CD14-positive monocyte (primary cell): ENCODE measurements at regions not wholly inside any gene's neighbourhood (a gene's known extent, or its start where the extent isn't known, plus 50 kb on each side); places are given as distances from the start of the nearest gene placed in this dataset.

Source experiments
- DNase-seq, 3 donors: peaks; one replicate each; pipeline ENCODE4 v3.0.0-alpha.2; 2011 to 2022
- H2AFZ ChIP-seq: 2 replicates; pipeline ENCODE4 v1.6.0; 2012; ENCODE audit warnings: mild to moderate bottlenecking, low read depth, low read length, inconsistent platforms; ENCODE audit not compliant: insufficient read depth, poor library complexity, severe bottlenecking
- H3K27ac ChIP-seq, 2 donors: 1 replicate in 1 of 2; 2 replicates in 1 of 2; pipeline ENCODE4 v1.5.1; 2012 to 2013; ENCODE audit warnings: low read length in 2 of 2, control low read depth in 1 of 2, inconsistent platforms in 1 of 2, low read depth in 1 of 2, mild to moderate bottlenecking in 1 of 2
- H3K27me3 ChIP-seq, 2 donors: one replicate each; pipeline versions ENCODE4 v1.6.0 to v1.6.1; 2011 to 2013; ENCODE audit warnings: low read length in 2 of 2; ENCODE audit not compliant: control insufficient read depth in 2 of 2, insufficient read depth in 2 of 2
- H3K36me3 ChIP-seq, 2 donors: replicated peaks in 1 of 2; 1 replicate in 1 of 2; 2 replicates in 1 of 2; pipeline versions ENCODE4 v1.5.1 to v1.6.1; 2012 to 2013; ENCODE audit warnings: low read length in 2 of 2, control low read depth in 1 of 2, inconsistent platforms in 1 of 2, mild to moderate bottlenecking in 1 of 2; ENCODE audit not compliant: insufficient read depth in 2 of 2, control insufficient read depth in 1 of 2
- H3K4me1 ChIP-seq, 2 donors: 1 replicate in 1 of 2; 2 replicates in 1 of 2; pipeline versions ENCODE4 v1.5.1 to v1.6.1; 2012 to 2013; ENCODE audit warnings: low read length in 2 of 2, control low read depth in 1 of 2, inconsistent platforms in 1 of 2, mild to moderate bottlenecking in 1 of 2, moderate library complexity in 1 of 2; ENCODE audit not compliant: insufficient read depth in 2 of 2, control insufficient read depth in 1 of 2
- H3K4me2 ChIP-seq: replicated peaks from 2 replicates; pipeline ENCODE3; 2012; ENCODE audit warnings: low read length, moderate library complexity, mild to moderate bottlenecking; ENCODE audit not compliant: poor library complexity, severe bottlenecking; ENCODE audit errors: extremely low read depth
- H3K4me3 ChIP-seq, 3 experiments: fragments of 200-600 bp in 1 of 3; sonication (generic) in 1 of 3; replicated peaks in 1 of 3; 1 replicate in 2 of 3; 2 replicates in 1 of 3; pipeline ENCODE4 v1.5.1; 2011 to 2013; ENCODE audit warnings: low read length in 3 of 3, mild to moderate bottlenecking in 3 of 3, control low read depth in 2 of 3, low read depth in 2 of 3, inconsistent platforms in 1 of 3, moderate library complexity in 1 of 3
- H3K79me2 ChIP-seq: 2 replicates; pipeline ENCODE4 v1.6.0; 2012; ENCODE audit warnings: mild to moderate bottlenecking, control low read depth, inconsistent platforms, low read length, moderate library complexity; ENCODE audit not compliant: insufficient read depth
- H3K9ac ChIP-seq: 2 replicates; pipeline ENCODE4 v1.6.0; 2017; ENCODE audit warnings: low read length, mild to moderate bottlenecking; ENCODE audit not compliant: insufficient read depth, poor library complexity, severe bottlenecking
- H3K9me3 ChIP-seq, 2 donors: replicated peaks in 1 of 2; 1 replicate in 1 of 2; 2 replicates in 1 of 2; pipeline versions ENCODE4 v1.5.1 to v1.6.1; 2012 to 2013; ENCODE audit warnings: low read length in 2 of 2, control low read depth in 1 of 2; ENCODE audit not compliant: control insufficient read depth in 1 of 2, insufficient read depth in 1 of 2
- H4K20me1 ChIP-seq: 2 replicates; pipeline ENCODE4 v1.6.0; 2012; ENCODE audit warnings: mild to moderate bottlenecking, low read length, control low read depth, moderate library complexity; ENCODE audit not compliant: insufficient read depth
- H3K27ac Mint-ChIP-seq, 7 donors: one replicate each; pipeline ENCODE4 v1.8.0; 2020; ENCODE audit warnings: mild to moderate bottlenecking in 7 of 7, mixed read lengths in 7 of 7, moderate library complexity in 6 of 7, inconsistent platforms in 2 of 7
- H3K27me3 Mint-ChIP-seq, 3 donors: one replicate each; pipeline ENCODE4 v1.8.0; 2021 to 2022; ENCODE audit warnings: low read depth in 3 of 3, mild to moderate bottlenecking in 3 of 3, mixed read lengths in 3 of 3, moderate library complexity in 3 of 3, inconsistent platforms in 1 of 3
- H3K36me3 Mint-ChIP-seq, 2 donors: one replicate each; pipeline ENCODE4 v1.8.0; 2020; ENCODE audit warnings: mixed read lengths in 2 of 2, inconsistent platforms in 1 of 2, mild to moderate bottlenecking in 1 of 2
- H3K4me1 Mint-ChIP-seq: one replicate; pipeline ENCODE4 v1.8.0; 2020; ENCODE audit warnings: mild to moderate bottlenecking, mixed read lengths
- H3K4me3 Mint-ChIP-seq, 2 donors: one replicate each; pipeline ENCODE4 v1.8.0; 2020; ENCODE audit warnings: mild to moderate bottlenecking in 2 of 2, mixed read lengths in 2 of 2, moderate library complexity in 1 of 2
- H3K9me3 Mint-ChIP-seq, 7 donors: one replicate each; pipeline ENCODE4 v1.8.0; 2020 to 2022; ENCODE audit warnings: mixed read lengths in 7 of 7, mild to moderate bottlenecking in 6 of 7, moderate library complexity in 6 of 7, inconsistent platforms in 2 of 7
- WGBS: methylation state at CpG from one replicate; pipeline ENCODE4 v1.1.5; 2013; ENCODE audit warnings: missing lambda C conversion rate; ENCODE audit not compliant: insufficient coverage; 5-methylcytosine and 5-hydroxymethylcytosine counted together
- intact Hi-C, 2 donors: fragments of 100-400 bp; cut with micrococcal nuclease; formaldehyde crosslinking; loops; one replicate each; pipeline versions ENCODE4 v1.15.0 to v1.15.1; 2023
- TF ChIP-seq, protein P1 (sequence below): fragments of 200-600 bp; IDR thresholded peaks from one replicate; pipeline ENCODE4 v1.8.0; 2022; ENCODE audit warnings: antibody characterized with exemption, mild to moderate bottlenecking

DNA sequence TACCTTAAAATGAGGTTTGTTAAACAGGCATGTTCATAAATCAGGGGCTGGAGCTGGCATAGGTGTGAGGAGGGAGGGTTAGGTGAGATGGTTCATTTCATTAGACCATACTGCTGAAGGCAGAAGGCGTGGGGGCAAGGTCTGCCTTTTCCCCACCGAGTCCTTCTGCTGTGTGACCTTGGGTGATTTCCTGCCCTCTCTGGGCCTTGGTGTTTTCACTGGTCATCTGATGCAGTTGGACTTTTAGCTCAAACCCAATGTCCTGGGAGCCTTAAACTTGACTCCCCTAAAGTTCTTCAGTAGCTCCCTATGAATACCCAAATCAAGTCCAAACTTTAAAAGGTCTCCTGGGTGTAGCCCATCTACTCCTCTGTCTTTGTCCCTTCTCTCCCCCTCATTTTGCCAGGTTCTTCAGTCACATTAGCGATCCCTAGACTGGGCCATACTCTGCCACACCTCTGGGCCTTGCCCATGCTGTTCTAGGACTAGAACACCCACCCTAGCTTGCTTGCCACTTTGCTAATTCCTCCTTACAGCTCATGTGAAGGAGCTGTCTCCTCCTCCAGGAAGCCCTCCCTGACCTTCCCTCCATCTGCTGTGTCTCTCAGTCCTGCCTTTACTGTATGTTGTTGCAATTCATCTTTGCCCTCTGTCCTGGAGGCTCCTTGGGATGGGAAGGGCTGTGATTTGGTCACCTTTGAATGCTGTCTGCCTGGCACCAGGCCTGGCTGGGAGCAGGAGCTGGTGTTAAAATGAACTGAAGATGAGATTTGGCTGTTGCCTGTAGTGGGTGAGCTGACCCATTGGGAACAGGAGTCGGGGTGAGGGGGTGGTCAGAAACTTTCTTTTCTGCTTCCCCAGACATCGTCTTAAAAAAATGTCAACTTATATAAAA, 85.4 kb upstream of the HS6ST1 start:
- H3K79me2 ChIP-seq: no peaks in the 10 kb centered on the region
- Mint-ChIP-seq H3K4me1 (no peaks in the 10 kb centered on the region), H3K27ac (no peak overlapping the region), H3K4me3 (no peak overlapping the region), H3K27me3 (peaks cover 0 to 9% (median 3%) of the 10 kb centered on the region in 3 donors), H3K9me3 (peaks cover 0 to 1% (median 0%) of the 10 kb centered on the region in 7 donors), H3K36me3 (no peaks in the 10 kb centered on the region)
- 100% methylated on average over 3 of the region's 5 CpGs for WGBS
- H2AFZ ChIP-seq: no peak overlapping the region
- no peaks in the 10 kb centered on the region for H3K36me3 ChIP-seq
- no peaks in the 10 kb centered on the region for H3K9me3 ChIP-seq
- H3K4me1 ChIP-seq: no peaks in the 10 kb centered on the region
- H3K27ac ChIP-seq: no peak overlapping the region
- no peak overlapping the region for H3K4me2 ChIP-seq
- no peaks in the 10 kb centered on the region for H3K27me3 ChIP-seq
- no peak overlapping the region for H3K4me3 ChIP-seq
- no peaks in the 10 kb centered on the region for H4K20me1 ChIP-seq
- TF ChIP-seq, protein P1, sequence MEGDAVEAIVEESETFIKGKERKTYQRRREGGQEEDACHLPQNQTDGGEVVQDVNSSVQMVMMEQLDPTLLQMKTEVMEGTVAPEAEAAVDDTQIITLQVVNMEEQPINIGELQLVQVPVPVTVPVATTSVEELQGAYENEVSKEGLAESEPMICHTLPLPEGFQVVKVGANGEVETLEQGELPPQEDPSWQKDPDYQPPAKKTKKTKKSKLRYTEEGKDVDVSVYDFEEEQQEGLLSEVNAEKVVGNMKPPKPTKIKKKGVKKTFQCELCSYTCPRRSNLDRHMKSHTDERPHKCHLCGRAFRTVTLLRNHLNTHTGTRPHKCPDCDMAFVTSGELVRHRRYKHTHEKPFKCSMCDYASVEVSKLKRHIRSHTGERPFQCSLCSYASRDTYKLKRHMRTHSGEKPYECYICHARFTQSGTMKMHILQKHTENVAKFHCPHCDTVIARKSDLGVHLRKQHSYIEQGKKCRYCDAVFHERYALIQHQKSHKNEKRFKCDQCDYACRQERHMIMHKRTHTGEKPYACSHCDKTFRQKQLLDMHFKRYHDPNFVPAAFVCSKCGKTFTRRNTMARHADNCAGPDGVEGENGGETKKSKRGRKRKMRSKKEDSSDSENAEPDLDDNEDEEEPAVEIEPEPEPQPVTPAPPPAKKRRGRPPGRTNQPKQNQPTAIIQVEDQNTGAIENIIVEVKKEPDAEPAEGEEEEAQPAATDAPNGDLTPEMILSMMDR: no peak
- no peak for DNase-seq
- no peak overlapping the region for H3K9ac ChIP-seq
- intact Hi-C loops: no loop called here

DNA sequence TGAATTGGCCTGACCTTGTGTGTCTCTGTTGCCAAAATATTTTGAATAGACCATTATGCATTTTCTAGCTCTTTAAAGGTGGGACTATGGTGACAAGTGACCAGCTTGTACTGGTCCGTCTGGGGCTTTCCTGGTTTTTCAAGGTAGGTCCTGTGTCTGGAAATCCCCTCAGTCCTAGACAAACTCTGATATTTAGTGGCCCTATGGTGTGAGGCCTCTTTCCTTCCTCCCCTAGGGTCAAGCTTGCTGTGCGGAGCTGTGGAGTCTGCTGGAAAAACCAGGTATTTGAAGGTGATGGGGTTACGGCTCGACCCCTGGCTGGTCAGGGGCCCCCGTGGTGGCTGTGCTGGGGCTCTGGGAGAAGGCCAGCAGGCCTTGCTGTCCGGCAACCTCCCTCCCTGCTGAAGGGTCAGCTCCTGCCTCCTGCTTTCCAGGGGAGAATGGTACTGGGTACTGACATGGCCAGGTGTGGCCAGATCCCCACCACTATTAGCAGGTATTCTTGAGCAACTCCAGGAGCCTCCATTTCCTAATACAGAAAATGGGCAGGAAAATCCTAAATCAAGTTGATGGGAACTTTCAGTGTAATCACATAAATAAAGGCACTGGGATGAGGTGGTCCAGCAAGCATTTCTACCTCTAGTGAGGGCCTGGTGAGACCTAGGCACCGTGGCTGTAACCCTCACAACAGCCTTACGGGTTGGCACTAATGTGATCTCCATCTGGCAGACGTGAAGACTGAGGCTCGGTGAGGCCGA, 86.2 kb upstream of the HS6ST1 start:
- no peaks in the 10 kb centered on the region for H3K9me3 ChIP-seq
- H2AFZ ChIP-seq: no peak overlapping the region
- H3K27me3 ChIP-seq: no peaks in the 10 kb centered on the region
- H4K20me1 ChIP-seq: no peaks in the 10 kb centered on the region
- 91% methylated on average over 9 of the region's 11 CpGs for WGBS
- no peaks in the 10 kb centered on the region for H3K79me2 ChIP-seq
- no peak overlapping the region for H3K9ac ChIP-seq
- H3K4me1 Mint-ChIP-seq: no peaks in the 10 kb centered on the region
- H3K9me3 Mint-ChIP-seq: peaks cover 0 to 1% (median 0%) of the 10 kb centered on the region in 7 donors
- no peaks in the 10 kb centered on the region for H3K4me1 ChIP-seq
- no peak for DNase-seq
- intact Hi-C loops: no loop called here
- no peak overlapping the region for H3K27ac Mint-ChIP-seq
- peaks cover 0 to 9% (median 2%) of the 10 kb centered on the region in 3 donors for H3K27me3 Mint-ChIP-seq
- H3K4me3 Mint-ChIP-seq: no peak overlapping the region
- TF ChIP-seq, protein P1: no peak
- no peak overlapping the region for H3K4me2 ChIP-seq
- H3K27ac ChIP-seq: no peak overlapping the region
- no peaks in the 10 kb centered on the region for H3K36me3 ChIP-seq
- H3K4me3 ChIP-seq: no peak overlapping the region
- H3K36me3 Mint-ChIP-seq: no peaks in the 10 kb centered on the region
